ENCODE measurements at regions not wholly inside any gene's neighbourhood (a gene's known extent, or its start where the extent isn't known, plus 50 kb on each side); places are given as distances from the start of the nearest gene placed in this dataset.

DNA sequence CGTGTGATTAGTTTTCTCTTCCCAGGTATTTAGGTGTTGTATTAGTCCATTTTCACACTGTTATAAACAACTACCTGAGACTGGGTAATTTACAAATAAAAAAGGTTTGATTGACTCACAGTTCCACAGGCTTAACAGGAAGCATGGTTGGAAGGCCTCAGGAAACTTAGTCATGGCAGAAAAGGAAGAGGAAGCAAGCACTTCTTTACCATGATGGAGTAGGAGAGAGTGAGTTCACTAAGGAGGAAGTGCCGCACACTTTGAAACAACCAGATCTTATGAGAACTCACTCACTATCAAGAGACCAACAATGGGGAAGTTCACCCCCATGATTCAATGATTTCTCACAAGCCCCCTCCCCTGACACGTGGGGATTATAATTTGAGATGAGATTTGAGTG lies 1343.7 kb upstream of the GOT2 start:
- no peaks in the 10 kb centered on the region for H3K4me1 ChIP-seq (ENCODE audit: control insufficient read depth in 4 of 4, insufficient read depth in 4 of 4, low read length in 3 of 4)
- H3K9me3 ChIP-seq (ENCODE audit: control insufficient read depth in 4 of 4, low read length in 3 of 4), result no peaks in the 10 kb centered on the region
- 75% methylated on average over 3 of the region's 3 CpGs for WGBS
- H3K27ac ChIP-seq (ENCODE audit: low read depth in 1 of 2, low read length in 2 of 2), result no peak overlapping the region
- no peak for DNase-seq (ENCODE audit: low spot score)
- H3K4me3 ChIP-seq (ENCODE audit: low read depth in 1 of 3, low read length in 3 of 3), result no peak overlapping the region
- no peaks in the 10 kb centered on the region for H3K36me3 ChIP-seq (ENCODE audit: control insufficient read depth in 4 of 4, insufficient read depth in 3 of 4, low read depth in 1 of 4, low read length in 3 of 4)
- TF ChIP-seq SP1 (IDR thresholded peaks at IDR 0.05) (no peak), JUND (IDR thresholded peaks at IDR 0.05) (no peak)
- no peaks in the 10 kb centered on the region for H3K27me3 ChIP-seq (ENCODE audit: control insufficient read depth in 4 of 4, insufficient read depth in 4 of 4, low read length in 3 of 4)
- H3K9ac ChIP-seq (ENCODE audit: low read depth in 1 of 2, low read length in 2 of 2), result no peak overlapping the region

DNA sequence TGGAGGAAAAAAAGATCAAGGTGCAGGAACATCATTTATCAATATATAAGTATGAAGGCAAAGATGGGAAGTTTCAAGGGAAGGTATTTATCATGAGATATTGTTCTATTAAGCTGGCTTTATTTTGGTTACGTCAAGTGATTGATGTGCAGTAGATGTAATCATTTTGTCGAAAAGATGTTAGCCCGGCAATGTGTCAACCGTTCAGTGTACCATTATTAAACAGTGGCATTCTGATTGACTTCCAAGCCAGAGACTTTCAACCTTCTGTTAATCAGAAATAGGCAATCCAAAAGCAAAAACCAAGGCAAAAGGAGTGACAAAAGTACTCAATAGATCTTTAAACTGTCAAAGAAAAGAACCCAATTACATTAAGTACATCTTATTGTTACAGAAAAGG lies 1340.3 kb upstream of the GOT2 start:
- H3K9ac ChIP-seq (ENCODE audit: low read depth in 1 of 2, low read length in 2 of 2), result no peak overlapping the region
- no peak overlapping the region for H3K4me3 ChIP-seq (ENCODE audit: low read depth in 1 of 3, low read length in 3 of 3)
- no peaks in the 10 kb centered on the region for H3K9me3 ChIP-seq (ENCODE audit: control insufficient read depth in 4 of 4, low read length in 3 of 4)
- no peaks in the 10 kb centered on the region for H3K4me1 ChIP-seq (ENCODE audit: control insufficient read depth in 4 of 4, insufficient read depth in 4 of 4, low read length in 3 of 4)
- no peak for DNase-seq (ENCODE audit: low spot score)
- H3K27me3 ChIP-seq (ENCODE audit: control insufficient read depth in 4 of 4, insufficient read depth in 4 of 4, low read length in 3 of 4), result no peaks in the 10 kb centered on the region
- H3K36me3 ChIP-seq (ENCODE audit: control insufficient read depth in 4 of 4, insufficient read depth in 3 of 4, low read depth in 1 of 4, low read length in 3 of 4), result no peaks in the 10 kb centered on the region
- TF ChIP-seq, protein P1, sequence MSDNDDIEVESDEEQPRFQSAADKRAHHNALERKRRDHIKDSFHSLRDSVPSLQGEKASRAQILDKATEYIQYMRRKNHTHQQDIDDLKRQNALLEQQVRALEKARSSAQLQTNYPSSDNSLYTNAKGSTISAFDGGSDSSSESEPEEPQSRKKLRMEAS (IDR thresholded peaks at IDR 0.05), result no peak
- TF ChIP-seq SP1 (IDR thresholded peaks at IDR 0.05) (no peak), FOXA2 (IDR thresholded peaks at IDR 0.05) (no peak), JUND (IDR thresholded peaks at IDR 0.05) (no peak), RXRA (IDR thresholded peaks at IDR 0.05) (no peak), GABPA (IDR thresholded peaks at IDR 0.05 in 1 of 2, conservative IDR thresholded peaks at IDR 0.05 in 1 of 2) (no peak), RAD21 (IDR thresholded peaks at IDR 0.05) (no peak), NR2F2 (IDR thresholded peaks at IDR 0.05) (no peak), HNF4G (IDR thresholded peaks at IDR 0.05) (no peak), YY1 (IDR thresholded peaks at IDR 0.05) (no peak), HNF4A (conservative IDR thresholded peaks at IDR 0.05) (no peak), TAF1 (conservative IDR thresholded peaks at IDR 0.05) (no peak)
- TF ChIP-seq, protein P2, sequence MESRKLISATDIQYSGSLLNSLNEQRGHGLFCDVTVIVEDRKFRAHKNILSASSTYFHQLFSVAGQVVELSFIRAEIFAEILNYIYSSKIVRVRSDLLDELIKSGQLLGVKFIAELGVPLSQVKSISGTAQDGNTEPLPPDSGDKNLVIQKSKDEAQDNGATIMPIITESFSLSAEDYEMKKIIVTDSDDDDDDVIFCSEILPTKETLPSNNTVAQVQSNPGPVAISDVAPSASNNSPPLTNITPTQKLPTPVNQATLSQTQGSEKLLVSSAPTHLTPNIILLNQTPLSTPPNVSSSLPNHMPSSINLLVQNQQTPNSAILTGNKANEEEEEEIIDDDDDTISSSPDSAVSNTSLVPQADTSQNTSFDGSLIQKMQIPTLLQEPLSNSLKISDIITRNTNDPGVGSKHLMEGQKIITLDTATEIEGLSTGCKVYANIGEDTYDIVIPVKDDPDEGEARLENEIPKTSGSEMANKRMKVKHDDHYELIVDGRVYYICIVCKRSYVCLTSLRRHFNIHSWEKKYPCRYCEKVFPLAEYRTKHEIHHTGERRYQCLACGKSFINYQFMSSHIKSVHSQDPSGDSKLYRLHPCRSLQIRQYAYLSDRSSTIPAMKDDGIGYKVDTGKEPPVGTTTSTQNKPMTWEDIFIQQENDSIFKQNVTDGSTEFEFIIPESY (IDR thresholded peaks at IDR 0.05), result no peak
- TF ChIP-seq, protein P3, sequence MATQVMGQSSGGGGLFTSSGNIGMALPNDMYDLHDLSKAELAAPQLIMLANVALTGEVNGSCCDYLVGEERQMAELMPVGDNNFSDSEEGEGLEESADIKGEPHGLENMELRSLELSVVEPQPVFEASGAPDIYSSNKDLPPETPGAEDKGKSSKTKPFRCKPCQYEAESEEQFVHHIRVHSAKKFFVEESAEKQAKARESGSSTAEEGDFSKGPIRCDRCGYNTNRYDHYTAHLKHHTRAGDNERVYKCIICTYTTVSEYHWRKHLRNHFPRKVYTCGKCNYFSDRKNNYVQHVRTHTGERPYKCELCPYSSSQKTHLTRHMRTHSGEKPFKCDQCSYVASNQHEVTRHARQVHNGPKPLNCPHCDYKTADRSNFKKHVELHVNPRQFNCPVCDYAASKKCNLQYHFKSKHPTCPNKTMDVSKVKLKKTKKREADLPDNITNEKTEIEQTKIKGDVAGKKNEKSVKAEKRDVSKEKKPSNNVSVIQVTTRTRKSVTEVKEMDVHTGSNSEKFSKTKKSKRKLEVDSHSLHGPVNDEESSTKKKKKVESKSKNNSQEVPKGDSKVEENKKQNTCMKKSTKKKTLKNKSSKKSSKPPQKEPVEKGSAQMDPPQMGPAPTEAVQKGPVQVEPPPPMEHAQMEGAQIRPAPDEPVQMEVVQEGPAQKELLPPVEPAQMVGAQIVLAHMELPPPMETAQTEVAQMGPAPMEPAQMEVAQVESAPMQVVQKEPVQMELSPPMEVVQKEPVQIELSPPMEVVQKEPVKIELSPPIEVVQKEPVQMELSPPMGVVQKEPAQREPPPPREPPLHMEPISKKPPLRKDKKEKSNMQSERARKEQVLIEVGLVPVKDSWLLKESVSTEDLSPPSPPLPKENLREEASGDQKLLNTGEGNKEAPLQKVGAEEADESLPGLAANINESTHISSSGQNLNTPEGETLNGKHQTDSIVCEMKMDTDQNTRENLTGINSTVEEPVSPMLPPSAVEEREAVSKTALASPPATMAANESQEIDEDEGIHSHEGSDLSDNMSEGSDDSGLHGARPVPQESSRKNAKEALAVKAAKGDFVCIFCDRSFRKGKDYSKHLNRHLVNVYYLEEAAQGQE (IDR thresholded peaks at IDR 0.05), result no peak
- TF ChIP-seq, protein P4, sequence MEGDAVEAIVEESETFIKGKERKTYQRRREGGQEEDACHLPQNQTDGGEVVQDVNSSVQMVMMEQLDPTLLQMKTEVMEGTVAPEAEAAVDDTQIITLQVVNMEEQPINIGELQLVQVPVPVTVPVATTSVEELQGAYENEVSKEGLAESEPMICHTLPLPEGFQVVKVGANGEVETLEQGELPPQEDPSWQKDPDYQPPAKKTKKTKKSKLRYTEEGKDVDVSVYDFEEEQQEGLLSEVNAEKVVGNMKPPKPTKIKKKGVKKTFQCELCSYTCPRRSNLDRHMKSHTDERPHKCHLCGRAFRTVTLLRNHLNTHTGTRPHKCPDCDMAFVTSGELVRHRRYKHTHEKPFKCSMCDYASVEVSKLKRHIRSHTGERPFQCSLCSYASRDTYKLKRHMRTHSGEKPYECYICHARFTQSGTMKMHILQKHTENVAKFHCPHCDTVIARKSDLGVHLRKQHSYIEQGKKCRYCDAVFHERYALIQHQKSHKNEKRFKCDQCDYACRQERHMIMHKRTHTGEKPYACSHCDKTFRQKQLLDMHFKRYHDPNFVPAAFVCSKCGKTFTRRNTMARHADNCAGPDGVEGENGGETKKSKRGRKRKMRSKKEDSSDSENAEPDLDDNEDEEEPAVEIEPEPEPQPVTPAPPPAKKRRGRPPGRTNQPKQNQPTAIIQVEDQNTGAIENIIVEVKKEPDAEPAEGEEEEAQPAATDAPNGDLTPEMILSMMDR (IDR thresholded peaks at IDR 0.05; ENCODE audit: low read depth, low read length, missing input control), result no peak
- TF ChIP-seq, protein P5, sequence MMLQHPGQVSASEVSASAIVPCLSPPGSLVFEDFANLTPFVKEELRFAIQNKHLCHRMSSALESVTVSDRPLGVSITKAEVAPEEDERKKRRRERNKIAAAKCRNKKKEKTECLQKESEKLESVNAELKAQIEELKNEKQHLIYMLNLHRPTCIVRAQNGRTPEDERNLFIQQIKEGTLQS (IDR thresholded peaks at IDR 0.05), result no peak
- H3K27ac ChIP-seq (ENCODE audit: low read depth in 1 of 2, low read length in 2 of 2), result no peak overlapping the region
- WGBS, result 48% methylated on average over 4 of the region's 4 CpGs

All from liver (tissue), 8 donors.